Stimulated activated CD8-positive, alpha-beta memory T cell treated with anti-CD3 and anti-CD28 coated beads, Interleukin-4, amount 100 ng/mL, for 24 hours (primary cell): ENCODE measurements at regions not wholly inside any gene's neighbourhood (a gene's known extent, or its start where the extent isn't known, plus 50 kb on each side); places are given as distances from the start of the nearest gene placed in this dataset.

ENCODE experiments used
- DNase-seq: peaks from one replicate; pipeline ENCODE4 v3.0.0-alpha.2; 2020; ENCODE audit warnings: low read depth

DNA sequence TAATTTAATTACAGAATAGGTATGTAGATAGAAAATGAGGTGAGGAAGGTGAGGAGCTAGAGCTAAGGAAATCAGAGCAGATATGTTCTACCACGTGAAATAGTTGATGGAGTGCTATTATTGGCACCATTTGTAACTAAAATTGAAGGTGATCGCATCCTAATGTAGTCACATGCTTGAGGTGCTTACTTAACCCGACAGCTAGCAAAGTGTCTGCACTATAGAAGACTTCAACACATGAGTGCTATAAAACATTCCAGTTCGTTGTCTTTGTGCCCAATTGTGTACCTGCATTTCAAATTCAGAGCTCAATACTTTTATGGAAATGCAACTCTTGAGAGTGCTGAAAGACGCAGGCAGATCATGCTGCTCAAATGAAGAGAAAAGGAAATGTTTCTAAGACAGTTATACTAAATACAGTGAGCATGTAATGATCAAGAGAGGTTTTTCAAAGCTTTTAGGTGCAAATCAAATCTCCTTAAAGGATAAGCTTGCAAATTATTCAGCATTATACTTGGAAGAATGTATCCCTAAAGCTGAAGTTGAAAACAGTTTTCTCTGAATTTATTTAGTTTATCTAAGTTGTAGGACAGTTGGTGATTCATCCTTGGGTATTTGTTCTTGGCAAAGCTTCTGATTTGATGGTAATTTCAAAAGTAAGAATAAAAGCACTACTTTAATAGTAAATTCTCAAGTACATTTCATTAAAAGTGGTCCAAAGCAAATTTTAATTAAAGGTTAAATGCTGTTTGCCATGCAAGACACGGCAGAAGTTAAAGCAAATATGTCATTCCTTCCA is 223.9 kb upstream of the EPHA5 start:
- DNase-seq = no peak

GRCh38 chr4:65893271-65893670 is 223.0 kb upstream of the EPHA5 start:
- DNase-seq = no peak

DNA sequence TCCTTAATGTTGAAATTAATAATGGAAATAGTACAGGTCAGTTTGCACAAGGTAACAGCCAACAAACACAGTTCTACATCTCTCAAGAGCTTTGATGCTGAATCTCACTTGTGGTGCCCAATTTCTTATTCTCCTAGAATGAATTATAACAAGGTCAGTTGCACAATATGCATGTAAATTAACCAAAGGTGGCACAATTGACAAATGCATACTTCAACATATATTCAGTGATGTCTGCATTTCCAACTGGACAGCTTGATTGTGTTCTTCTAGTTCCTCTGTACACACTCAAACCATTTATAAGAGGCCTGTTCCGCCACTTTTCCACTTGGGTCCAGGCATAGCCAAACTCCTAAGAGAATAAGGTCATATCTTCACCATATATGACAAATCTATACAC is 210.3 kb upstream of the EPHA5 start:
- no peak for DNase-seq

- DNase-seq = no peak
Measured at GRCh38 chr4:65868096-65868824, 198.0 kb upstream of the EPHA5 start.

DNA sequence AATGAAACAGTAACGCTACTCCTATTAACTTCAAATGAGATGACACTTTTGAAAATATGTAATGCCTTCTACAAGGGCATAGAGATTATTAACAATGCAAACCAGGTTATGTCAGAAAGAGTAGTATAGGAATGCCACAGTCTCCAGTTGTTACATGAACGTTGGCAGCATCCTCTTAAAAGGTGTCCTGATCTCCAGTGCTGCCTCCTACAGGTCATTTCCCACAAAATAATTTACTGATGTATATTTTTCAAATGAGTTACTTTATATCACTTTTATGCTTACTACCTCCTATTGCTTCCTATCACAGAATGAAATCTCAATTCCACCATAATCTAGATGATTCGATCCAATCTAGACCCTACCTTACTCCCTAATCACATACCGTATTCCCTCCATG is 195.2 kb upstream of the EPHA5 start:
- no peak for DNase-seq

GRCh38 chr4:65861993-65862392 is 191.7 kb upstream of the EPHA5 start:
- DNase-seq = no peak

GRCh38 chr4:65845199-65845773 is 175.0 kb upstream of the EPHA5 start:
- DNase-seq = no peak

- no peak for DNase-seq
Measured at GRCh38 chr4:65839164-65839931, 169.1 kb upstream of the EPHA5 start.

- no peak for DNase-seq
Measured at GRCh38 chr4:65834707-65835106, 164.4 kb upstream of the EPHA5 start.

DNA sequence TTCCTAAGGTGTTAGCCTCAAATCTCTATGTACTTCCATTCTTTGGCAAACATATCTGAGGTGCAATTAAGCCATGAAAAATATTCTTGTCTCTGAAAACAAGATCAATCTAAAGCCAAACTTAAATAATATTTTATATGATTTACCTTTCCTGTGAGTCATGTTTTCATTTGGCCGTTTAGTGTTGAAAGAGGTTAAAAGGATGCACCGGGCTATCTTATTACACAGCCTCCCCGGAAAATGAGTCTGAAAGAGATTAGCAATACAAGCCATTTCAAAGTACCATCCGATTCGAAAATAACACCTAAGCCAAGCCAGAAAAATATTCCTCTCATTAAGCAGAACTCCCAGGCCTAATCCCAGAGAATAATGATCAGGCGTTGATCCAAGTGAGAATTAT is 161.5 kb upstream of the EPHA5 start:
- no peak for DNase-seq

DNA sequence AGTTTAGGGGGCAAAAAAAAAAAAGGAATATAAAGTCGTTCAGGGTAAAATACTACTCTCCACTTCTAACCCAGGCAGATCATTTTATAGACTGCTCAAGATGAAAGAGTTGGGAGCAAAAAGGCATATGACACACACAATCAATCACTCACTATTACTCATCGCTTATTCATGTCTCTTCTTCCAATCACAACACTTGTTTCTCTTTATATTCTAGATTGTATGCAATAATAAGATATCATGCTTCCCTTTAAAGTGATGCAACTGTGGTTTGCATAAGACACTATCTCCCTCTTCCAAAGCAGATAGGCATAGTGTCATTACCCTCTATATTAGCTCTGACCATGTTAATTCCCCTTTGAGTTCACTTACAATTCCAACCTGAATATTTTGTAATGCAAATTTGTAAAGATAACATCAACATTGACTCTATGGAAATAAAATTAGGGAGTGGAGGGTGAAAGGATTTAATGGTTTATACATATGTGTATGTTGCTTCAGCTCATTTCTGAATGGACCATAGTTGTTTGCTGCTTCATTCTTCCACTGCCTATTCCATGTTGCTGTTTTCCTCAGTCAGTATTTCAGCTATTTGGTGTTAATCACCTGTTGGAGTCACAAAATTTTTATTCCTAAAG is 154.9 kb upstream of the EPHA5 start:
- no peak for DNase-seq

DNA sequence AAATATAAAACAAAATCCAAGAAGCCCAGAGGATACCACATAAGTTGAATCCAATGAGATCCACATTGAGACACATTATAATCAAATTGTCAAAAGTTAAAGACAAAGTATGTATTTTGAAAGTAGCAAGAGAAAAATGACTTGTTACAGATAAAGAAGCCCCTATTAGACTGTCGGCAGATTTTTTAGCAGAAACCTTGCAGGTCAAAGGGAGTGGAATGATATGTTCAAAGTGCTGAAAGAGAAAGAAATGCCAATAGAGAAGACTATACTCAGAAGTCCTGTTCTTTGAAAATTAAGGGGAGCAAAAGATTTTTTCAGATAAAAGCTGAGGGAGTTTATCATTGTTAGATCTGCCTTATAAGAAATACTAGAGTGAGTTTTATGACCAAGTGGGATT is 148.9 kb upstream of the EPHA5 start:
- no peak for DNase-seq

GRCh38 chr4:65805936-65806335 is 135.6 kb upstream of the EPHA5 start:
- no peak for DNase-seq

DNA sequence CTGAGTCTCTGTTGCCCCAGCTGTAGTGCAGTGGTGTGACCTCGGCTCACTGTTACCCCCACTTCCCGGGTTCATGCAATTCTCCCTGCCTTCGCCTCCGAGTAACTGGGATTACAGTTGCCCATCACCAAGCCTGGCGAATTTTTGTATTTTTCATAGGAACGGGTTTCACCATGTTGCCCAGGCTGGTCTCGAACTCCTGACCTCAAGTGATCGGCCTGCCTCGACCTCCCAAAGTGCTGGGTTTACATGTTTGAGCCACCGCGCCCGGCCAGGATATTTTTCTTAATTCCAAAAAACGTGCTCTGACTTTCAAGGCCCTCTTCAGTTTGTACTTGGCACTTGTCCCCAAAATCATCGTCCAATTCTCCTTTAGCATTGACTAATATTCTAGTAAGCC is 129.2 kb upstream of the EPHA5 start:
- no peak for DNase-seq

- DNase-seq = no peak
Measured at GRCh38 chr4:65798498-65799127, 128.3 kb upstream of the EPHA5 start.

GRCh38 chr4:65791812-65792308 is 121.6 kb upstream of the EPHA5 start:
- no peak for DNase-seq

- DNase-seq = no peak
Measured at GRCh38 chr4:65791111-65791811, 121.0 kb upstream of the EPHA5 start.

- DNase-seq = no peak
Measured at GRCh38 chr4:65789805-65790204, 119.5 kb upstream of the EPHA5 start.

DNA sequence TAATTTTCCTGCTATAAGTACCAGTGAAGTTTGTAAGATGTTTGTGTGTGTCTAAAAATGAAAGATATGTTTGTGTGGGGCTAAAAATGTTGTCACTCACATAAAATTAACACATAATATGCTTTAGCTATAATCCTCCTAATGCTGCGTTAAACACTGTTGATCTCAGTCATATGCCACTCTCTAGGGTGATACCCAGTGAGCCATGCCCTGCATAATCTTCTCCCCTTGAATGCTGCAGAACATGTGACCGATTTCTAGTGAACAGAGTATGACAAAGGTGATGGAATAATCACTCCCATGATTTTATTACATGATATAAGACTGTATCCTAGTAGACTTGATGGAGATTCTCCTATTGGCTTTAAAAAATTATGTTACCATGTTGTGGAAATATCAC is 119.1 kb upstream of the EPHA5 start:
- DNase-seq = no peak

DNA sequence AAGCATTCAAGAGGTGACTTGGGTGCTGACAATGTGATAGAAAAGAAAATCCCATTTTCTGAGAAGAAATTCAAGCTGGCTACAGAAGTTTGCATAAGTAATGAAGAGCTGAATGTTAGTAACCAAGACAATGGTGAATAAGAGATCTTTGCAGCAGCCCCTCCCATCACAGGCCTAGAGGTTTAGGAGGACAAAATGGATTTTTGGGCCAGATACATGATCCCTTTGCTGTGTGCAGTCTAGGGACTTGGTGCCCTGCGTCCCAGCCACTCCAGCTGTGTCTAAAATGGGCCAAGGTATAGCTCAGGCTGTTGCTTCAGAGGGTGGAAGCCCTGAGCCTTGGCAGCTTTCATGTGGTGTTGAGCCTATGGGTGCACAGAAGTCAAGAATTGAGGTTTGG is 107.0 kb upstream of the EPHA5 start:
- no peak for DNase-seq

- DNase-seq = no peak
Measured at GRCh38 chr4:65773636-65774035, 103.3 kb upstream of the EPHA5 start.
